DND-41 (cell line): ENCODE measurements at regions not wholly inside any gene's neighbourhood (a gene's known extent, or its start where the extent isn't known, plus 50 kb on each side); places are given as distances from the start of the nearest gene placed in this dataset.
"Not testable (repeated sequence)": the region's sequence is repeated elsewhere in the genome, so short reads cannot be mapped to it uniquely, and the experiment has no call there.

Source experiments
- ATAC-seq: fragments of 200-7000 bp; cut with Tn5 transposase; 3 replicates; pipeline ENCODE4 v1.9.1; 2021; ENCODE audit warnings: low read depth; ENCODE audit not compliant: insufficient read depth
- DNase-seq: peaks from one replicate; pipeline ENCODE4 v3.0.0-alpha.2; 2020
- H2AFZ ChIP-seq: 2 replicates; pipeline ENCODE4 v1.6.0; 2012; ENCODE audit warnings: low read depth, low read length
- H3K27ac ChIP-seq: 2 replicates; pipeline ENCODE4 v1.5.1; 2012; ENCODE audit warnings: low read length, inconsistent platforms
- H3K27me3 ChIP-seq: fragments of 200-600 bp; sonication (generic); 2 replicates; pipeline ENCODE4 v1.6.0; 2012; ENCODE audit warnings: low read length, mild to moderate bottlenecking, inconsistent platforms; ENCODE audit not compliant: insufficient read depth, poor library complexity
- H3K36me3 ChIP-seq: 2 replicates; pipeline ENCODE4 v1.5.1; 2012; ENCODE audit warnings: low read length, inconsistent platforms; ENCODE audit not compliant: insufficient read depth
- H3K4me1 ChIP-seq: 2 replicates; pipeline ENCODE4 v1.5.1; 2012; ENCODE audit warnings: mild to moderate bottlenecking, low read length; ENCODE audit not compliant: insufficient read depth
- H3K4me2 ChIP-seq: 2 replicates; pipeline ENCODE4 v1.6.0; 2012; ENCODE audit warnings: mild to moderate bottlenecking, moderate library complexity, low read length, inconsistent platforms; ENCODE audit not compliant: insufficient read depth
- H3K4me3 ChIP-seq, 2 experiments: fragments of 200-600 bp in 1 of 2; shearing (Covaris generic) in 1 of 2; 2 replicates each; pipeline ENCODE4 v1.5.1; 2012 to 2016; ENCODE audit warnings: inconsistent platforms in 2 of 2, low read length in 2 of 2, mild to moderate bottlenecking in 2 of 2, low read depth in 1 of 2, moderate library complexity in 1 of 2
- H3K79me2 ChIP-seq: 2 replicates; pipeline ENCODE4 v1.6.0; 2012; ENCODE audit warnings: low read length, inconsistent platforms; ENCODE audit not compliant: insufficient read depth
- H3K9ac ChIP-seq: 2 replicates; pipeline ENCODE4 v1.6.0; 2012; ENCODE audit warnings: low read depth, mild to moderate bottlenecking, inconsistent platforms, low read length, moderate library complexity
- H3K9me3 ChIP-seq: 2 replicates; pipeline ENCODE4 v1.5.1; 2012; ENCODE audit warnings: low read length, moderate library complexity, mild to moderate bottlenecking, inconsistent platforms; ENCODE audit not compliant: insufficient read depth, severe bottlenecking
- H4K20me1 ChIP-seq: 2 replicates; pipeline ENCODE4 v1.6.0; 2012; ENCODE audit warnings: low read length; ENCODE audit not compliant: insufficient read depth
- CTCF ChIP-seq: IDR thresholded peaks from 2 replicates; pipeline ENCODE4 v1.5.1; 2012; ENCODE audit warnings: borderline replicate concordance, low read length, moderate library complexity, mild to moderate bottlenecking; ENCODE audit not compliant: poor library complexity, severe bottlenecking; ENCODE audit errors: extremely low read depth
- EZH2 ChIP-seq: IDR thresholded peaks from 3 replicates; pipeline ENCODE4 v1.6.1; 2012; ENCODE audit warnings: borderline replicate concordance, low read depth, mild to moderate bottlenecking, moderate library complexity, low read length, inconsistent platforms; ENCODE audit not compliant: severe bottlenecking

DNA sequence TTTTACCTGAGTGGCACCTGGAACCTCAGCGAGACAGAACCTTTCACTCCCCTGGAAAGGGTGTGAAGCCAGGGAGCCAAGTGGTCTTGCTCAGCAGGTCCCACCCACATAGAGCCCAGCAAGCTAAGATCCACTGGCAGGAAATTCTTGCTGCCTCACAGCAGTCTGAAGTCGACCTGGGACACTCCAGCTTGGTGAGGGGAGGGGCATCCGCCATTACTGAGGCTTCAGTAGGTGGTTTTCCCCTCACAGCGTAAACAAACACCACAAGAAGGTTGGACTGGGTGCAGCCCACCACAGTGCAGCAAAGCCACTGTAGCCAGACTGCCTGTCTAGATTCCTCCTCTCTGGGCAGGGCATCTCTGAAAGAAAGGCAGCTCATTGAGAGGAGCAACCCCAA, 134.7 kb upstream of the RSPO3 start:
- H3K4me2 ChIP-seq: no peak overlapping the region
- H3K27ac ChIP-seq: no peak overlapping the region
- H3K9me3 ChIP-seq: no peaks in the 10 kb centered on the region
- no peaks in the 10 kb centered on the region for H3K4me1 ChIP-seq
- H3K36me3 ChIP-seq: no peaks in the 10 kb centered on the region
- H3K9ac ChIP-seq: no peak overlapping the region
- H4K20me1 ChIP-seq: no peaks in the 10 kb centered on the region
- TF ChIP-seq EZH2: no peak
- no peak for TF ChIP-seq CTCF
- H3K79me2 ChIP-seq: no peaks in the 10 kb centered on the region
- no peaks in the 10 kb centered on the region for H3K27me3 ChIP-seq
- DNase-seq (no peak), ATAC-seq (no peak)
- H3K4me3 ChIP-seq: no peak overlapping the region
- H2AFZ ChIP-seq: no peak overlapping the region

GRCh38 chr6:126988125-126988524, 130.3 kb upstream of the RSPO3 start:
- not testable (repeated sequence) for H3K27ac ChIP-seq, DNase-seq, H3K27me3 ChIP-seq, H3K9me3 ChIP-seq, ATAC-seq, H3K4me2 ChIP-seq, H3K79me2 ChIP-seq, H2AFZ ChIP-seq, H3K9ac ChIP-seq, H3K4me1 ChIP-seq, H4K20me1 ChIP-seq, H3K36me3 ChIP-seq, H3K4me3 ChIP-seq

- H3K9ac ChIP-seq: no peak overlapping the region
- no peaks in the 10 kb centered on the region for H4K20me1 ChIP-seq
- no peaks in the 10 kb centered on the region for H3K36me3 ChIP-seq
- H2AFZ ChIP-seq: no peak overlapping the region
- no peak for ATAC-seq
- no peaks in the 10 kb centered on the region for H3K79me2 ChIP-seq
- H3K4me2 ChIP-seq: no peak overlapping the region
- DNase-seq: no peak
- H3K4me3 ChIP-seq: no peak overlapping the region
- no peaks in the 10 kb centered on the region for H3K9me3 ChIP-seq
- TF ChIP-seq EZH2 (no peak), CTCF (no peak)
- no peaks in the 10 kb centered on the region for H3K4me1 ChIP-seq
- no peaks in the 10 kb centered on the region for H3K27me3 ChIP-seq
- H3K27ac ChIP-seq: no peak overlapping the region
Measured at GRCh38 chr6:127000631-127001030, 117.8 kb upstream of the RSPO3 start.

- H3K4me3 ChIP-seq: no peak overlapping the region
- H3K27me3 ChIP-seq: no peaks in the 10 kb centered on the region
- no peak for ATAC-seq
- H3K79me2 ChIP-seq: no peaks in the 10 kb centered on the region
- H3K27ac ChIP-seq: no peak overlapping the region
- H3K36me3 ChIP-seq: no peaks in the 10 kb centered on the region
- H4K20me1 ChIP-seq: no peaks in the 10 kb centered on the region
- no peak overlapping the region for H3K9ac ChIP-seq
- no peak overlapping the region for H3K4me2 ChIP-seq
- no peaks in the 10 kb centered on the region for H3K9me3 ChIP-seq
- H3K4me1 ChIP-seq: no peaks in the 10 kb centered on the region
- no peak for DNase-seq
- H2AFZ ChIP-seq: no peak overlapping the region
- TF ChIP-seq EZH2 (no peak), CTCF (no peak)
Measured at GRCh38 chr6:127013865-127014264, 104.6 kb upstream of the RSPO3 start.
